ENCODE measurements at regions not wholly inside any gene's neighbourhood (a gene's known extent, or its start where the extent isn't known, plus 50 kb on each side); places are given as distances from the start of the nearest gene placed in this dataset.

GRCh38 chr7:1359681-1360485 is 99.4 kb downstream of the MICALL2 start:
- Histone ChIP-seq H3K36me3 (ENCODE audit: control insufficient read depth in 1 of 2, insufficient read depth in 2 of 2, low read length in 2 of 2) (no peaks in the 10 kb centered on the region), H3K79me2 (ENCODE audit: control insufficient read depth, insufficient read depth, low read length, poor library complexity) (no peaks in the 10 kb centered on the region), H2AK5ac (ENCODE audit: low read length) (no peak overlapping the region), H3K4ac (ENCODE audit: low read depth, low read length) (no peak overlapping the region), H3K27me3 (ENCODE audit: insufficient read depth, low read length) (no peaks in the 10 kb centered on the region), H3K4me1 (ENCODE audit: control insufficient read depth in 1 of 2, insufficient read depth in 2 of 2, low read length in 2 of 2) (no peaks in the 10 kb centered on the region), H2BK5ac (ENCODE audit: low read depth, low read length, poor library complexity) (no peak overlapping the region), H2BK12ac (ENCODE audit: low read length) (no peak overlapping the region), H3K23ac (ENCODE audit: low read length) (no peak overlapping the region), H4K8ac (ENCODE audit: low read depth, low read length) (no peak overlapping the region), H3K18ac (ENCODE audit: low read length) (no peak overlapping the region), H2BK120ac (ENCODE audit: insufficient read depth, low read length, poor library complexity) (no peak overlapping the region), H3K9ac (ENCODE audit: low read length) (no peak overlapping the region), H4K12ac (ENCODE audit: low read depth, low read length) (no peak overlapping the region), H3K27ac (ENCODE audit: low read depth, low read length) (no peak overlapping the region), H3K4me3 (ENCODE audit: low read depth, low read length) (no peak overlapping the region), H3K14ac (ENCODE audit: low read length) (no peak overlapping the region), H3K79me1 (ENCODE audit: low read length) (no peaks in the 10 kb centered on the region), H2AFZ (ENCODE audit: insufficient read depth, low read length, poor library complexity) (no peak overlapping the region), H4K91ac (ENCODE audit: low read depth, low read length) (no peak overlapping the region), H3K4me2 (ENCODE audit: low read length) (no peak overlapping the region), H3K9me3 (ENCODE audit: insufficient read depth, low read depth, low read length) (no peaks in the 10 kb centered on the region)
- DNase-seq: no peak
- WGBS (ENCODE audit: extremely low coverage, insufficient coverage, insufficient read length): no CpG with 5 or more reads among the region's 19 CpGs

GRCh38 chr7:1360521-1360971 is 98.7 kb downstream of the MICALL2 start:
- no peak overlapping the region for H3K18ac ChIP-seq (ENCODE audit: low read length)
- no peaks in the 10 kb centered on the region for H3K79me1 ChIP-seq (ENCODE audit: low read length)
- no peak overlapping the region for H3K9ac ChIP-seq (ENCODE audit: low read length)
- no peak overlapping the region for H2AFZ ChIP-seq (ENCODE audit: insufficient read depth, low read length, poor library complexity)
- H3K27me3 ChIP-seq (ENCODE audit: insufficient read depth, low read length): no peaks in the 10 kb centered on the region
- no peak overlapping the region for H2BK5ac ChIP-seq (ENCODE audit: low read depth, low read length, poor library complexity)
- no peaks in the 10 kb centered on the region for H3K9me3 ChIP-seq (ENCODE audit: insufficient read depth, low read depth, low read length)
- H3K4me1 ChIP-seq (ENCODE audit: control insufficient read depth in 1 of 2, insufficient read depth in 2 of 2, low read length in 2 of 2): no peaks in the 10 kb centered on the region
- H3K79me2 ChIP-seq (ENCODE audit: control insufficient read depth, insufficient read depth, low read length, poor library complexity): no peaks in the 10 kb centered on the region
- no CpG with 5 or more reads among the region's 12 CpGs for WGBS (ENCODE audit: extremely low coverage, insufficient coverage, insufficient read length)
- no peak overlapping the region for H3K27ac ChIP-seq (ENCODE audit: low read depth, low read length)
- no peak overlapping the region for H4K12ac ChIP-seq (ENCODE audit: low read depth, low read length)
- no peak overlapping the region for H3K23ac ChIP-seq (ENCODE audit: low read length)
- H3K36me3 ChIP-seq (ENCODE audit: control insufficient read depth in 1 of 2, insufficient read depth in 2 of 2, low read length in 2 of 2): no peaks in the 10 kb centered on the region
- no peak overlapping the region for H2AK5ac ChIP-seq (ENCODE audit: low read length)
- no peak overlapping the region for H3K14ac ChIP-seq (ENCODE audit: low read length)
- no peak overlapping the region for H4K8ac ChIP-seq (ENCODE audit: low read depth, low read length)
- H3K4me3 ChIP-seq (ENCODE audit: low read depth, low read length): no peak overlapping the region
- no peak overlapping the region for H3K4ac ChIP-seq (ENCODE audit: low read depth, low read length)
- no peak overlapping the region for H2BK12ac ChIP-seq (ENCODE audit: low read length)
- no peak overlapping the region for H4K91ac ChIP-seq (ENCODE audit: low read depth, low read length)
- no peak overlapping the region for H3K4me2 ChIP-seq (ENCODE audit: low read length)
- no peak for DNase-seq
- no peak overlapping the region for H2BK120ac ChIP-seq (ENCODE audit: insufficient read depth, low read length, poor library complexity)

- Histone ChIP-seq H3K9ac (ENCODE audit: low read length) (no peak overlapping the region), H3K79me1 (ENCODE audit: low read length) (no peaks in the 10 kb centered on the region), H3K36me3 (ENCODE audit: control insufficient read depth in 1 of 2, insufficient read depth in 2 of 2, low read length in 2 of 2) (no peaks in the 10 kb centered on the region), H3K27ac (ENCODE audit: low read depth, low read length) (no peak overlapping the region), H3K9me3 (ENCODE audit: insufficient read depth, low read depth, low read length) (peaks cover 3% of the 10 kb centered on the region), H3K4me2 (ENCODE audit: low read length) (no peak overlapping the region), H2AK5ac (ENCODE audit: low read length) (no peak overlapping the region), H3K23ac (ENCODE audit: low read length) (no peak overlapping the region), H4K8ac (ENCODE audit: low read depth, low read length) (no peak overlapping the region), H3K18ac (ENCODE audit: low read length) (no peak overlapping the region), H2BK12ac (ENCODE audit: low read length) (no peak overlapping the region), H3K4ac (ENCODE audit: low read depth, low read length) (no peak overlapping the region), H4K12ac (ENCODE audit: low read depth, low read length) (no peak overlapping the region), H2BK120ac (ENCODE audit: insufficient read depth, low read length, poor library complexity) (no peak overlapping the region), H3K27me3 (ENCODE audit: insufficient read depth, low read length) (no peaks in the 10 kb centered on the region), H2BK5ac (ENCODE audit: low read depth, low read length, poor library complexity) (no peak overlapping the region), H4K91ac (ENCODE audit: low read depth, low read length) (no peak overlapping the region), H2AFZ (ENCODE audit: insufficient read depth, low read length, poor library complexity) (no peak overlapping the region), H3K14ac (ENCODE audit: low read length) (no peak overlapping the region), H3K79me2 (ENCODE audit: control insufficient read depth, insufficient read depth, low read length, poor library complexity) (no peaks in the 10 kb centered on the region), H3K4me1 (ENCODE audit: control insufficient read depth in 1 of 2, insufficient read depth in 2 of 2, low read length in 2 of 2) (no peaks in the 10 kb centered on the region), H3K4me3 (ENCODE audit: low read depth, low read length) (no peak overlapping the region)
- WGBS (ENCODE audit: extremely low coverage, insufficient coverage, insufficient read length): no CpG with 5 or more reads among the region's 14 CpGs
- no peak for DNase-seq
Measured at GRCh38 chr7:1361016-1361755, 98.1 kb downstream of the MICALL2 start.

GRCh38 chr7:1361756-1362125 is 97.5 kb downstream of the MICALL2 start:
- Histone ChIP-seq H2BK120ac (ENCODE audit: insufficient read depth, low read length, poor library complexity) (no peak overlapping the region), H3K9ac (ENCODE audit: low read length) (no peak overlapping the region), H3K23ac (ENCODE audit: low read length) (no peak overlapping the region), H3K27me3 (ENCODE audit: insufficient read depth, low read length) (no peaks in the 10 kb centered on the region), H3K4me2 (ENCODE audit: low read length) (no peak overlapping the region), H4K91ac (ENCODE audit: low read depth, low read length) (no peak overlapping the region), H2AK5ac (ENCODE audit: low read length) (no peak overlapping the region), H4K12ac (ENCODE audit: low read depth, low read length) (no peak overlapping the region), H3K4ac (ENCODE audit: low read depth, low read length) (no peak overlapping the region), H2AFZ (ENCODE audit: insufficient read depth, low read length, poor library complexity) (no peak overlapping the region), H2BK12ac (ENCODE audit: low read length) (no peak overlapping the region), H3K79me2 (ENCODE audit: control insufficient read depth, insufficient read depth, low read length, poor library complexity) (no peaks in the 10 kb centered on the region), H3K79me1 (ENCODE audit: low read length) (no peaks in the 10 kb centered on the region), H3K4me3 (ENCODE audit: low read depth, low read length) (no peak overlapping the region), H4K8ac (ENCODE audit: low read depth, low read length) (no peak overlapping the region), H3K9me3 (ENCODE audit: insufficient read depth, low read depth, low read length) (peaks cover 4% of the 10 kb centered on the region), H3K18ac (ENCODE audit: low read length) (no peak overlapping the region), H3K4me1 (ENCODE audit: control insufficient read depth in 1 of 2, insufficient read depth in 2 of 2, low read length in 2 of 2) (no peaks in the 10 kb centered on the region), H2BK5ac (ENCODE audit: low read depth, low read length, poor library complexity) (no peak overlapping the region), H3K36me3 (ENCODE audit: control insufficient read depth in 1 of 2, insufficient read depth in 2 of 2, low read length in 2 of 2) (no peaks in the 10 kb centered on the region), H3K14ac (ENCODE audit: low read length) (no peak overlapping the region), H3K27ac (ENCODE audit: low read depth, low read length) (no peak overlapping the region)
- no CpG with 5 or more reads among the region's 13 CpGs for WGBS (ENCODE audit: extremely low coverage, insufficient coverage, insufficient read length)
- DNase-seq: no peak

All from trophoblast cell (in vitro differentiated cells and primary cell).